ELR (cell line): ENCODE measurements at regions not wholly inside any gene's neighbourhood (a gene's known extent, or its start where the extent isn't known, plus 50 kb on each side); places are given as distances from the start of the nearest gene placed in this dataset.
"Not testable (repeated sequence)": the region's sequence is repeated elsewhere in the genome, so short reads cannot be mapped to it uniquely, and the experiment has no call there.

ENCODE experiments used
- DNase-seq: peaks from one replicate; pipeline ENCODE4 v3.0.0-alpha.2; 2015; ENCODE audit warnings: low read depth

- DNase-seq: no peak
Observed at GRCh38 chr7:96770758-96771157, 61.1 kb upstream of the SEM1 start.

DNA sequence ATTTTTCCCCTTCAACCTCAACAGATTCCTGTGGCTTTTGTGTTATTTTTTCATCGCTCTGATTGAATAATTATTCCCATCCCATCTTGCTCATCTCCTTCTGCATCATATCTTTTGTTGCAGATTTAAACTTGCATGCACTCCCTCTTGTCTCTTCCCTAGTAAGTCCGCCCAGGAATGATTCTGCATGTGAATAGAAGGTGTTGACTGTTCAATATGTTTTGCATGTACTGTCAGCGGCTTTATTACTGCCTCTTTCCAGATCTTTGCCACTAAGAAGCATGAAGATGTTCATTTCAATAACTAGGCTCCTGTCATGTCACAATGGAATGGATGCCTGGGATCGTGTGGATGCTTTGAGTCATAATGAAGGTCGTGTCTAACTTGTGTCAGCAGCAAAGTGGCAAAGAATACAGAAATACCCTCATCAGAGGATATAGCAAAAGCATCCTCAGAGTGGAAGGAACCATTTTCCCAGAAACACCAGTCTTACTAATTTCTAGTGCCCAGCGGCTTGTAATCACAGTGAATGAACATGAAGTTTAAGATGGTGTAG lies 62.6 kb upstream of the SEM1 start:
- no peak for DNase-seq

DNA sequence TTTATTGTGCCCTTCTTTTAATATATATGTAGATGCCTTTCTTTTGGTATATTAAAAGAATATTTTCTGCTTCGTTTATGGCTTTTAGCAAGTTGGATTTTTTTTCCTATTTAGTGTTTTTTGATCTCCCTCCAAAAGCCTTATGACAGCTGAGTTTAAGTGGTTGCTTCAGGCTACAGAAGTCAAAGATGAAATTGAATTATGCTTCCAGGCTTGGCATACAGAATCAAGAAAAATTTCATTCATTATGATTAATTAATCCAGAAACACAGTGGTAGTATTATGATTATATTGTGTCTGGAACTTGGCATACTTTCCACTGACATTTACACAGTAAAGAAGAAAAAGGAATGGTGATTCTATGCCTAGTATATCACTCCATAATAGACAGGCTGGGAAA lies 63.8 kb upstream of the SEM1 start:
- no peak for DNase-seq

DNA sequence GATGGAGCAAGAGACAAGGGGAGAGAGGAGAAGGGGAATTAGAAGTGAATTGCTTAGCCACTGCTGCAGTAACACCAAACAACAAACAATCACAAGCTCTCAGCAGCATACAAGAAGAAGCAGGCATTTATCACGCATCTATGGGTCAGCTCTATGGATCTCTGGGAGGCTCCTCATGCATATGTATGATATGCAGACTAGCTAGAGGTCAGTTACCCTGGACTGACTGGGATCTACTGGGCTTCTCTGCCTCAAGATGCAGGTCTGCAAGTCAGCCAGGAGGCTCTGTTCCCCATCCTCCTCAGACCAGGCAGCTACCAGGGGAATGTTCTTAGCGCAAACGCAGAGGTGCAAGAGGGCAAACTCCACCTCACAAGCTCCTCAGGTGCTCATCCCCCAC lies 64.7 kb upstream of the SEM1 start:
- DNase-seq: no peak

- no peak for DNase-seq
Observed at GRCh38 chr7:96775046-96775445, 65.4 kb upstream of the SEM1 start.

- DNase-seq: peak; percentile 3
Observed at GRCh38 chr7:96778263-96778662, 68.6 kb upstream of the SEM1 start.

DNA sequence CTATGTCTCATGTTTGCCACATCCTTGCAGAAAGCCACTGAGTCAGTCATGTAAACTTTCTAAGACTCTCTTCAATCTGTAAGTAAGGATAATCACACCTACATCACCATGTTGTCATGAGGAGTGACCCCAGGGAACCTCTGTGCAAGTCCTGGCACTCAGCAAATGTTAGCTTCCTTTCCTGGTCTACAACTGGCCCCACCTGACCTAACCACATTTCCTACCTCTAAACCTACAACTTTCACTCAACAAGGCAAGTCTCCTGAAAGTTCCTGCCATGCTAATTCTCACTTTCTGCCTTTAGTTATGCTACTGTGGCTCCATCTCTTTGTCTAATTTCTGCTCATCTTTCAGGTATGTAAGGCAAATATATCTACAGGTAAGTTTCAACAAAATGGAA lies 72.3 kb upstream of the SEM1 start:
- no peak for DNase-seq

GRCh38 chr7:96782686-96783298 lies 73.1 kb upstream of the SEM1 start:
- DNase-seq: not testable (repeated sequence)

DNA sequence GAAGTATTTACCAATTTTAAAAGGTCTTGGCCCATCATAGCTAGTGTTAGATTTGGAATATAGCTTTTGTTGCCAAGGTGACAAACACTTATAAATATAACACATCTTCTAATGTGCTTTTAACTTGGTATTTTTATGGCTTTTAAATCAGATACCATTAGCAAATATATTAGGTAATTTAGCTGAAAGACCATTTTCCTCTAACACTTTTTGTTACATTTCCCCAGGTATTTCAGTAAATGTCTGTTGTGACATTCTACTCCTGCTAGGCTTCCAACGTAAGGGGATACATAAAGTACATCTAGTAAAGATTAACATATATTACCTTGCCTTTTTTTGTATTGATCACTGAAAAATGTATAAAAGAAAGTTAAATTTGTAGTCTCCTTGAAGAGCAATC lies 75.0 kb upstream of the SEM1 start:
- DNase-seq: no peak

DNA sequence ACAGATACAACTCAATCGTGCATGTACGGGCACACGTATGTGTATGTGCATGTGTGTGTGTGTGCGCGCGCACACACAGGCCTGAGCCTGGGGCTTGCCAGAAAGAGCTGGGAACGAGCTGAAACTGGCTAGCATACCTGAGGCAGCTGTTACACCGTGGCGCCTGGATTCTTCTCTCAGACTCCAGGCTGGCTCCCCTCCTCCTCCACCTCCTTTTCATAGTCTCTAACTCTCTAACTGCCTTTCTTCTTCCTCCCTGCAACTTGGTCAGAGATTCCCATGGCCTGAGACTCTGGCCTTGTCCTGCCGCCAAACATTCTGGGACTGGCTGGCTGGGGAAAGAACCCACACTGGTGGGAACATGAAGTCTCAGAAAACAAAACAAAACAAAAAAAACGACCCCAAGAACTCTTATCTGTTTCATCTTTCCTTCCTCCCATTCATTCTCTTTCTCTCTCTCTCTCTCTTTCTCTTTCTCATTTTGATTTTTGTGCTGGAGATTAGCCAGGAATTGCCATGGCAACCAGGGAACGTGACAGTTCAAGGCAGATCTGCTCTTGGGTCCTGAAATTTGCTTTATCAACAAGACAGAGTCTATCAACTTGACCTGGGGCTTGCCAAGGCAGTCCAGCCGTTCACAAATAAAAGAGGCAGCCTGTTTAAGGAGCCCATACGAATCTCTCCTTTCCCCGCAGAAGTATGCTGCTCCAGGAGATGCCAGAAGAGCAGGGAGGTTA lies 76.8 kb upstream of the SEM1 start:
- no peak for DNase-seq

GRCh38 chr7:96786998-96787395 lies 77.4 kb upstream of the SEM1 start:
- DNase-seq: no peak

DNA sequence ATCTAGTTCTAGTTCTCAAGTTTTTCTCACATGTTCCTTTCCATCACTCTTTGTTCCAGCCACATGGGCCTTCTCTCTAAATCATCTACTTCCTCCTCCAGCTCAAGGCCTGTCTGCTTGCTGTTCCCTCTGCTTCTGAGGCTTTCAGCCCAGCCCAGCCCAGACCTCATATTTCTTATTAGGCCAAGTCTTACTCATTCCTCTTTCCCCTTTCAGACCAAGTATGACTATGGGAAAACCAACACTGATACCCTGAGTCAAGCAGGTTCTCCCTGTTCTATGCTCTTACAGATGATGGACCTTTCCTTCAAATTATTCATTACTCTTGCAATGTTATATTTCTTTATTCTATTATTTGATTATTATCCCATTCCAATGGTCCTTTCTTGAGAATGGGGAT lies 80.3 kb upstream of the SEM1 start:
- no peak for DNase-seq

DNA sequence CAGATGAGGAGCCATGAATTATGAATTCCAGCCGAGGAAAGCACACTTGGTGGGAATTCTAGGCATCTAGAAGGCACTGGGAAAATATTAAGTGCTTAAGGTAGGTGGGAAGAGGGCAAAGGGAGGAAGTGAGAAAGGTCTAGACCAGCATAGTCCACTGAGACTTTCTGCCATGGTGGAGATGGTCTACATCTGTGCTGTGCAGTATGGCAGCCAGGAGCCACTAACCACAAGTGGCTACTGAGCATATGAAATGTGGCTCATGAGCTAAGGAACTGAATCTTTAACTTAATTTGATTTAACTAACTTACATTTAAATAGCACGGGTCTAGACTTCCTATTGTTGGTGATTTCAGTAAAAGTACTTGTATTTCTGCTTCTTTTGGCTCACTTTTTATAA lies 82.5 kb upstream of the SEM1 start:
- no peak for DNase-seq

GRCh38 chr7:96794063-96794462 lies 84.4 kb upstream of the SEM1 start:
- DNase-seq: no peak

GRCh38 chr7:96800122-96800521 lies 90.5 kb upstream of the SEM1 start:
- DNase-seq: no peak

DNA sequence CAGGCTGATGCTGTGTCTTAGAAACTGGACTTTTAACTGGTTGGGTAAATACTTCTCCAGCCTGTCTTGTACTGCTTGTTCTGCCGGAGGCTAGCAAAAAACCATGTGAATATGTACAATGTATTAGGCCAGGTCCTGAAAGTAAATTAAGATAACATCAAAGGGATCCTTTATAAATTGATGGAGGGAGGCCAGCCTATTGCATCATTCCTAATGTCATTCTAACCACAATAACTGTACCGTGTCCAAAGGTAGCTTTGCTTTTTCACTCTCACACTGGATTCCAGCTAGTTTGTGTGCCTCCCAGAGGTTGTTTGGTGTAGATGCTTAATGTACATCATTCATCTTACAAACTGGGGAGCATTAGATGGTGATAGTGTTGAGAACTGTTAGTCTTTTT lies 91.2 kb upstream of the SEM1 start:
- no peak for DNase-seq

DNA sequence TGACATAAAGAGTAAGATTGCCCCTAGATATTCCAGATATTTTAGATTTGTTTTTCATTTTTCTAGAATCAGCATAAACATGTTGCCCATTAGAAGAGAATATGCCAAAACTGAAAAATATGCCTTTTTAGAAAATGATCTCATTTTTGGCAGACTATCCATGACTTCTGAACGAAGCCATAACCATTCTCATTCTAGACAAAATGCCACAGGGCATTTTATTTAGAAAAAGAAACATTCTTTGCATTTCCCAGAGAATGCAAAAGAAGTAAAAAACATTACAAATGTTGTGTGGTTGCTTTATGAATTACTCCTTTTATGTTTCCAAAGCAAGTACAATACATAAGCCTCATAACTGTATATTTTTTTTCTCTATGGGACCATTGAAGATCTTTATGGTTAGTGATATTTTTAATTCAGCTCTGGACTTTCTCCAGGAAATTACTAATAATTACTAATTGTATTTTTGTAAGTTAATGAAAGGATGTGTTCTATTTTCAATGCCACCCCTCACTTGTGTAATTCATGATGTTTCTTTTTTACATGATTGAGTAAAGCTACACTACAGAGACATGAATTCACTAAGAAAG lies 109.6 kb upstream of the SEM1 start:
- DNase-seq: no peak

DNA sequence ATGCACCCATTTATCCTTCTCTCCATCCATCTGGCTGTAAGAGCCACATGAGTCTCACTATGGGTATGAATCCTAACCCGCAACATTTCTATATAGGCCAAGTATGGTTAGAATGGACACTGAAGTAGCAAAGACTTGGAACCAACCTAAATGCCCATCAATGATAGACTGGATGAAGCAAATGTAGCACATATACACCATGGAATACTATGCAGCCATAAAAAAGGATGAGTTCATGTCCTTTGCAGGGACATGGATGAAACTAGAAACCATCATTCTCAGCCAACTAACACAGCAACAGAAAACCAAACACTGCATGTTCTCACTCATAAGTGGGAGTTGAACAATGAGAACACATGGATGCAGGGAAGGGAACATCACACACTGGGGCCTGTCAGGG lies 111.5 kb upstream of the SEM1 start:
- not testable (repeated sequence) for DNase-seq

- DNase-seq: no peak
Observed at GRCh38 chr7:96822824-96823223, 113.2 kb upstream of the SEM1 start.

DNA sequence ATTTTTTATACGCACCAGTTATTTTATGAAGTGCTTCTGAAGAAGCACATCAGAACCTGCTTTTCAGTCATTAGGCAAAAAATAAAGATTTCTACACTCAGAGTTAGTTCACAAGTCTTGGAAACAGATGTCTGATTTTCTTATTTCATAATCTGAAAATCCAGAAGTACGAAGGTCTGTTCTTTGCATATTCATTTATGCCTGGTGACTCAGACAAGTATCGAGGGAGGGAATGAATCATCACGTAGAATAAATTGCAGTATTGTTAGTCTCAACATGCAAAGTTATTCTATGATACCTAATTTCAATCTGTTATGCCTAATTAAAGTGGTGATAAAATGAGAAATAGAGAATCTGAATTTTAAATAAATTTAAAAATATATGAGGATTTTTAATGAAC lies 113.6 kb upstream of the SEM1 start:
- peak; percentile 49 for DNase-seq

GRCh38 chr7:96824686-96825085 lies 115.0 kb upstream of the SEM1 start:
- DNase-seq: no peak

DNA sequence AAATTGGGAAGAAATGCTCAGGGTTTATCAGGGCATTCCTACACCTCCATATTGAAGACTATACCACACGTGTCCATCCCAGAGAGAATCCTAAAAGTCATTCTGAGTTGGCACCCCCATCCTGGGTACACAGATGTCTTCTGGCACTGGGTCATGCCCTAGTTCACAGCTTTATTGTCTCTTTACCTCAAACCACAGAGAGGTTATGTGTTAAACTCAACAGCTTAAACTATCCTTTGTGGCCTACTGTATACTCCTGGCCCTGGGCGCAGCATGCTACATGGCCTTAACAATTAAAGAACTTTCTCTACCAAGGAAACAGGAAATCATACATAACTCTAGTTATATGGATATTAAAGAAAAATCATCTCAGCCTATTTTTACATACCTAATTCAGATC lies 115.6 kb upstream of the SEM1 start:
- DNase-seq: no peak

DNA sequence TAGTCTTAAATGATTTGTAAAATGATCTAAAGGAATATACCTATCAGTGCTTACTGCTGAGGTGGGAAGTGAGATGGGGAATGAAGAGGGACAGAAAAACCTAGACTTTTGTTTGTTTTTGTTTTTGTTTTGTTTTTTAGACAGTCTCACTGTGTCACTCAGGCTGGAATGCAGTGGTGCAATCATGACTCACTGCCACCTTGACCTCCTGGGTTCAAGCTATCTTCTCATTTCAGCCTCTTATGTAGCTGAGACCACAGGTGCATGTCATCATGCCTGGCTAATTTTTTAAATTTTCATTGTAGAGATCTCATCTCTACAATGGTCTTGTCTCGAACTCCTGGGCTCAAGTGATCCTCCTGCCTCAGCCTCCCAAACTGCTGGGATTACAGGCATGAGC lies 116.4 kb upstream of the SEM1 start:
- DNase-seq: no peak
